Heart left ventricle (tissue), 16 donors: ENCODE measurements at regions not wholly inside any gene's neighbourhood (a gene's known extent, or its start where the extent isn't known, plus 50 kb on each side); places are given as distances from the start of the nearest gene placed in this dataset.

Experiments used
- ATAC-seq, 4 donors: fragments of 200-7000 bp; cut with Tn5 transposase; one replicate each; pipeline ENCODE4 v1.9.1; 2020 to 2022; ENCODE audit warnings: moderate library complexity in 4 of 4, mild to moderate bottlenecking in 3 of 4, moderate number of reproducible peaks in 1 of 4
- DNase-seq, 5 donors: peaks; one replicate each; pipeline ENCODE4 v3.0.0-alpha.2; 2020
- H3K27ac ChIP-seq, 12 donors: fragments of 200-600 bp; sonication (generic) in 4 of 12; one replicate each; pipeline versions ENCODE4 v1.5.0 to v1.8.0; 2016 to 2022; ENCODE audit warnings: mild to moderate bottlenecking in 2 of 12
- H3K27me3 ChIP-seq, 9 donors: fragments of 200-600 bp; sonication (generic) in 2 of 9; one replicate each; pipeline versions ENCODE4 v1.5.1 to v1.8.0; 2016 to 2022; ENCODE audit warnings: mild to moderate bottlenecking in 3 of 9
- H3K36me3 ChIP-seq, 9 donors: fragments of 200-600 bp; sonication (generic) in 2 of 9; one replicate each; pipeline versions ENCODE4 v1.5.0 to v1.8.0; 2018 to 2022; ENCODE audit warnings: mild to moderate bottlenecking in 2 of 9
- H3K4me1 ChIP-seq, 12 donors: fragments of 200-600 bp; sonication (generic) in 4 of 12; one replicate each; pipeline versions ENCODE4 v1.5.0 to v1.8.0; 2016 to 2022; ENCODE audit warnings: mild to moderate bottlenecking in 3 of 12
- H3K4me3 ChIP-seq, 12 donors: fragments of 200-600 bp; sonication (generic) in 4 of 12; one replicate each; pipeline versions ENCODE4 v1.5.0 to v1.8.0; 2017 to 2022; ENCODE audit warnings: mild to moderate bottlenecking in 9 of 12, moderate library complexity in 4 of 12
- H3K9me3 ChIP-seq, 12 donors: fragments of 200-600 bp; sonication (generic) in 4 of 12; one replicate each; pipeline versions ENCODE4 v1.5.0 to v1.8.0; 2016 to 2022; ENCODE audit warnings: mild to moderate bottlenecking in 1 of 12
- CTCF ChIP-seq, 12 donors: fragments of 200-600 bp; sonication (generic) in 4 of 12; IDR thresholded peaks; one replicate each; pipeline versions ENCODE4 v1.5.0 to v1.8.0; 2018 to 2022; ENCODE audit warnings: antibody characterized with exemption in 12 of 12, mild to moderate bottlenecking in 5 of 12
- POLR2A ChIP-seq, 2 donors: fragments of 450-650 bp; IDR thresholded peaks; one replicate each; pipeline ENCODE4 v1.6.1; 2017; ENCODE audit warnings: antibody characterized with exemption in 2 of 2, mild to moderate bottlenecking in 2 of 2, moderate library complexity in 2 of 2
- WGBS, 4 donors: extraction: QIAGEN DNeasy Blood & Tissue Kit in 2 of 4; methylation state at CpG; one replicate each; pipeline versions ENCODE4 v1.1.5 to v1.1.7; 2013 to 2018; 5-methylcytosine and 5-hydroxymethylcytosine counted together
- intact Hi-C, 10 donors: fragments of 100-400 bp; cut with DNase I; formaldehyde crosslinking; loops; one replicate each; pipeline versions ENCODE4 v1.11.1 to v1.14.2; 2022
- donor health status: ischemic (EF 13 %, LVEDD 7.1; RV severe dilation, severe dysfunction).
- donor health status: healthy with polysubstance abuse.
- donor health status: DM: no; HTN: yes; CAD: no.
- donor health status: DM: no; HTN: no; CAD: no.
- donor health status: ischemic (EF 25% LVEDD 6.9; RV normal size, moderate dysfunction).
- donor health status: ischemic (EF 25% LVEDD 5.7; RV mildly dilated, moderate dysfunction).
- donor health status: healthy.
- donor health status: DM: yes; HTN: yes; CAD: no.
- donor health status: ischemic (EF 35%, LVEDD 5.7; RV mildly dilated, moderate dysfunction).
- donor health status: nonischemic (EF 11% LVEDD 7.7; RV severe dilation, severe dysfunction).
- donor health status: DM: yes; HTN: yes; CAD: no.
- donor health status: PGD.
- donor health status: ischemic (EF 29% LVEDD 5.4; RV normal size, mild dysfunction).
- donor health status: nonischemic (EF 23%, LVEDD 6.1; RV moderate dilation, normal function).

- Histone ChIP-seq H3K27ac (no peak overlapping the region), H3K27me3 (no peaks in the 10 kb centered on the region), H3K36me3 (no peaks in the 10 kb centered on the region), H3K4me3 (no peak overlapping the region), H3K4me1 (peaks cover 0 to 4% (median 0%) of the 10 kb centered on the region in 12 donors), H3K9me3 (no peaks in the 10 kb centered on the region)
- TF ChIP-seq CTCF (IDR thresholded peaks at IDR 0.05) (no peak), POLR2A (IDR thresholded peaks at IDR 0.05) (no peak)
- intact Hi-C loops: no loop called here
- 71 to 82% (median 73%) methylated on average over 3 of the region's 3 CpGs for WGBS, 4 donors
- ATAC-seq: no peak
- DNase-seq: no peak
These were observed 333.4 kb upstream of the NT5E start for GRCh38 chr6:85116475-85116874.

GRCh38 chr6:85115876-85116275 is 334.0 kb upstream of the NT5E start:
- H3K9me3 ChIP-seq: no peaks in the 10 kb centered on the region
- H3K27me3 ChIP-seq: no peaks in the 10 kb centered on the region
- ATAC-seq (no peak), DNase-seq (no peak)
- no peak overlapping the region for H3K4me3 ChIP-seq
- intact Hi-C loops: no loop called here
- TF ChIP-seq CTCF (IDR thresholded peaks at IDR 0.05) (no peak), POLR2A (IDR thresholded peaks at IDR 0.05) (no peak)
- H3K4me1 ChIP-seq: peaks cover 0 to 4% (median 0%) of the 10 kb centered on the region in 12 donors
- 40 to 64% (median 57%) methylated on average over 2 of the region's 2 CpGs for WGBS, 4 donors
- no peak overlapping the region for H3K27ac ChIP-seq
- no peaks in the 10 kb centered on the region for H3K36me3 ChIP-seq

- Histone ChIP-seq H3K4me3 (no peak overlapping the region), H3K36me3 (no peaks in the 10 kb centered on the region), H3K9me3 (no peaks in the 10 kb centered on the region), H3K4me1 (peaks cover 0 to 4% (median 0%) of the 10 kb centered on the region in 12 donors), H3K27me3 (no peaks in the 10 kb centered on the region), H3K27ac (no peak overlapping the region)
- intact Hi-C loops: no loop called here
- TF ChIP-seq POLR2A (IDR thresholded peaks at IDR 0.05): no peak
- no peak for TF ChIP-seq CTCF (IDR thresholded peaks at IDR 0.05)
- DNase-seq: no peak
- no peak for ATAC-seq
- WGBS, 4 donors: 59 to 75% (median 66%) methylated on average over 6 of the region's 6 CpGs
These were observed 334.5 kb upstream of the NT5E start for GRCh38 chr6:85115376-85115775.

- Histone ChIP-seq H3K27me3 (no peaks in the 10 kb centered on the region), H3K36me3 (no peaks in the 10 kb centered on the region), H3K4me1 (peaks cover 0 to 4% (median 0%) of the 10 kb centered on the region in 12 donors), H3K9me3 (no peaks in the 10 kb centered on the region), H3K27ac (no peak overlapping the region), H3K4me3 (peak overlapping the region in 6 of 12 donors; percentile 15 to 43 (median 32))
- 60 to 68% (median 66%) methylated on average over 6 of the region's 6 CpGs for WGBS, 4 donors
- intact Hi-C loops: no loop called here
- no peak for ATAC-seq
- no peak for TF ChIP-seq CTCF (IDR thresholded peaks at IDR 0.05)
- TF ChIP-seq POLR2A (IDR thresholded peaks at IDR 0.05): no peak
- DNase-seq: no peak
These were observed 335.3 kb upstream of the NT5E start for GRCh38 chr6:85114581-85114935.
